ENCODE measurements at regions not wholly inside any gene's neighbourhood (a gene's known extent, or its start where the extent isn't known, plus 50 kb on each side); places are given as distances from the start of the nearest gene placed in this dataset.

GRCh38 chr2:217535957-217536708 lies 466.7 kb downstream of the TNS1 start:
- Mint-ChIP-seq H3K4me3 (no peak overlapping the region), H3K4me1 (no peaks in the 10 kb centered on the region), H3K27ac (no peak overlapping the region), H3K36me3 (peaks cover 1% of the 10 kb centered on the region), H3K9me3 (peaks cover 6% of the 10 kb centered on the region), H3K27me3 (peaks cover 1% of the 10 kb centered on the region)

DNA sequence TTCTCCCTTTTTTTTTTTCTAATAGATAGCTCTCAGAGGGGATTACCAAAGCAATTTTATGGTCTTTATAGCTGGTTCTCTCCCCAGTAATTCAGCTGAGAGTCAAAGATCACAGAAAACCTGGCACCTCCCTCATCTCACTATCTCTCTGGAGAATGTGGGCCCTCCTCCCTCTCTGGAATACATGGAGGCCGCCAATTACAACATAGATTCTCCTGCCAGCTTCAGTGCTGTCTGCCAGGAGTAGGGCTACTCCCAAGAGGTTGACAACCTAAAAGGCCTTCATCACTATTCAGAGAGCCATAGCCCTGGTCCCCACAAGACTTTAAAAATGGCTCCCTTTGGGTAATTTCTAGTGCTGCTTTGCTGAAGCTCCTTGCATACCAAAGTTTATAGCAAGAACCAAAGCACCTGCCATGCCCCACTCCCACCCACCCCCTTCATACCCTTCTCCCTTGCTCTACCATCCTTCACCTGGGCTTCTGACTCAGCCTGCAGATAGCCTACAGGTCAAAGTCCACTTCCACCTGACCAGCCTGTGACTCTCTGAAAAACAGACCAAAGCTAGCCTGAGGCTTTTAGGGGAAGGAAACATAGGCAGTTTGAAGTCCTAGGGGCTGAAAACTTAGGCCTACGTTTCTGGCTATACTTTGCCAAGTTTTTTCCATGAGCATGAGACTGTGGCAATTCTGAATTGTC lies 472.3 kb downstream of the TNS1 start:
- Mint-ChIP-seq H3K36me3 (no peaks in the 10 kb centered on the region), H3K4me1 (no peaks in the 10 kb centered on the region), H3K27me3 (no peaks in the 10 kb centered on the region), H3K9me3 (peaks cover 6% of the 10 kb centered on the region), H3K27ac (no peak overlapping the region), H3K4me3 (no peak overlapping the region)

- no peak overlapping the region for H3K27ac Mint-ChIP-seq
- H3K4me1 Mint-ChIP-seq = no peaks in the 10 kb centered on the region
- no peaks in the 10 kb centered on the region for H3K36me3 Mint-ChIP-seq
- peaks cover 6% of the 10 kb centered on the region for H3K9me3 Mint-ChIP-seq
- no peak overlapping the region for H3K4me3 Mint-ChIP-seq
- no peaks in the 10 kb centered on the region for H3K27me3 Mint-ChIP-seq
These were observed 473.5 kb downstream of the TNS1 start for GRCh38 chr2:217529271-217529670.

GRCh38 chr2:217527590-217528202 lies 475.1 kb downstream of the TNS1 start:
- Mint-ChIP-seq H3K27ac (no peak overlapping the region), H3K36me3 (no peaks in the 10 kb centered on the region), H3K4me1 (no peaks in the 10 kb centered on the region), H3K4me3 (no peak overlapping the region), H3K9me3 (no peaks in the 10 kb centered on the region), H3K27me3 (no peaks in the 10 kb centered on the region)

DNA sequence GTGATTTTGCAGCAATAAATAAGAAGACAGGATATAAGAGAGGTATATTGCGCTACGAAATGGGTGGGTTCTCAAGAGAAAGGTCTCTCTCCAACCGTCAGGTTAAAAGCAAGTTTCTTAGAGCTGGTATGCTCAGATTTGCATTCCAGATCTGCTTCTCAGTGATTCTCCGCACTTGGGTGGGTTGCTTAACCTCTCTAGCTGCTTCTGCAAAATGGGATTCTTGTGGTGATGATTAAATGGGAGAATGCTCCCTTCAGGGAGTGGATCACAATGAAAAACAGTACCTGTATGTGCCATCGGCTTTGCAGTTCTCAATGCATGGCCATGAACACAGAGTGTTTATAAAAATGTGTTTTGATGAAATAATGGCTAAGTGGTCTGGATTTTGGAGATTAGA lies 477.7 kb downstream of the TNS1 start:
- Mint-ChIP-seq H3K9me3 (no peaks in the 10 kb centered on the region), H3K4me1 (no peaks in the 10 kb centered on the region), H3K4me3 (no peak overlapping the region), H3K36me3 (no peaks in the 10 kb centered on the region), H3K27ac (no peak overlapping the region), H3K27me3 (no peaks in the 10 kb centered on the region)

DNA sequence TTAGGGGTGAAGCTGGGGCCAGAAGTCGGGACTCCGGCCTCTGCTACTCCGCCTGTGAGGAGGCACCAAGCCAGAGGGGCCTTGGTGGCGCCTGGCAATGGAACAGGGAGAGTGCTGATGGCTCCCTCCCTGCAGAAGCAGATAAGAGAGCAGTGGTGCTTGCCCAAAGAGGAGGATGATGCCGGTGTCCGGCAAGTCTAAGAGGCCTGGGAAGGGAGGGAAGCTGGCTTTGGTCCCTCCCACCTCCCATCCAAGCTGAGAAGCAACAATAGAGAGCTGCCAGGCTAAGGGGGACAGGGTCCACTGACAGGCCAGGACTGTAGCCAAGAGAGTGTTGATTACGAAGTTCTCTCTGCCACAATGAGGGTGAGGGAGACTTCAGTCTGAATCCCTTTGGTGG lies 479.5 kb downstream of the TNS1 start:
- H3K27me3 Mint-ChIP-seq = no peaks in the 10 kb centered on the region
- no peaks in the 10 kb centered on the region for H3K4me1 Mint-ChIP-seq
- no peaks in the 10 kb centered on the region for H3K36me3 Mint-ChIP-seq
- H3K4me3 Mint-ChIP-seq = no peak overlapping the region
- no peak overlapping the region for H3K27ac Mint-ChIP-seq
- no peaks in the 10 kb centered on the region for H3K9me3 Mint-ChIP-seq

- H3K9me3 Mint-ChIP-seq = no peaks in the 10 kb centered on the region
- H3K27me3 Mint-ChIP-seq = no peaks in the 10 kb centered on the region
- no peak overlapping the region for H3K4me3 Mint-ChIP-seq
- no peak overlapping the region for H3K27ac Mint-ChIP-seq
- no peaks in the 10 kb centered on the region for H3K4me1 Mint-ChIP-seq
- H3K36me3 Mint-ChIP-seq = no peaks in the 10 kb centered on the region
These were observed 481.0 kb downstream of the TNS1 start for GRCh38 chr2:217521820-217522219.

DNA sequence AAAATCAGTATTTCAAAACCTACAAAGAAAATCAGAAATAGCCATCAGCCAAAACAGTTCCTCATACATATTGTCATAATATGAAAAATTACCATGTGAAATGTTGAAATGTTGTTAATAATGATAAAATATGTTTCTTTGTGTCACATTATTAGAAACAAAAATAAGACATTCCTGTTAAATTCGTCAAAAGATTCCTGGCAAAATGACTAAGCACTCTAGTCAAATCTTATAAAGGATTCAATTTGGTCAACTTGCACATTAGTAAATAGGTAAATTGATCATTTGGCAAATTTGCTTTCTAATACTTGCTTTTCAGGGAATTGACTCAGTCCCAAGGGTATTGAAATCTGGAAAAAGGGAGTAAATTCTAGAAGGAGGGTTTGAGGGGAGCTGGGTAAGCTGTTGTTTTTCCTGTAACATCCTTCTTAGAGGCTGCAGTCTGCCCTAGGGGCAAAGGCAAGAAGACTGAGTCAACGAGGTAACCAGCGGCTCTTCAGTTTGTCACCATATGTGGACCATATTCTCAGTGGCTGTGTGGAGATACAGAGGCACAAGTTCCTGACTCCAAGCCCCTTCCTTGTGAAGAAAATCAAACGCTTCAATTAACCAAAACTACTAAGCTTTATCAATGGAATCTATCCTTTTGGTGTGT lies 482.3 kb downstream of the TNS1 start:
- Mint-ChIP-seq H3K36me3 (no peaks in the 10 kb centered on the region), H3K9me3 (no peaks in the 10 kb centered on the region), H3K27me3 (no peaks in the 10 kb centered on the region), H3K4me3 (no peak overlapping the region), H3K27ac (no peak overlapping the region), H3K4me1 (no peaks in the 10 kb centered on the region)

DNA sequence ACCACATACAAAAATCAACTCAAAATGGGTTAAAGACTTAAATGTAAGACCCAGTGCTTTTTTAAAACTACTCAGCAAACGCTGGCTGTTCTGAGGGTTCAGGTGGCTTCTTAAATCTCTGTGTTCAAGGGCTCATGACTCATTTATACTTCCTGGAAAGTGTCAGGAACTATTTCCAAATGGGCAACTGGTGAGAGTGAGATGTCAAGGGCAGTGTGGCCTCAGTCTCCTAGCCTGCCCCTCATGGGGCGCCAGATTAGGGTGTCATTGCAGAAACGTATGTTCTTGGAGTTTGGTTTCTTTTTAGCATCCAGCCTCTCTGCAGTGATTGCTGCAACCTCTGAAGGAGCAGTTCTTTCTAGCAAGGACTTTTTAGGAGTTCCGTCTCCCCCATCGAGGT lies 485.4 kb downstream of the TNS1 start:
- no peak overlapping the region for H3K4me3 Mint-ChIP-seq
- H3K27me3 Mint-ChIP-seq = no peaks in the 10 kb centered on the region
- no peaks in the 10 kb centered on the region for H3K36me3 Mint-ChIP-seq
- no peak overlapping the region for H3K27ac Mint-ChIP-seq
- H3K4me1 Mint-ChIP-seq = no peaks in the 10 kb centered on the region
- no peaks in the 10 kb centered on the region for H3K9me3 Mint-ChIP-seq

GRCh38 chr2:217515615-217516309 lies 487.0 kb downstream of the TNS1 start:
- Mint-ChIP-seq H3K27me3 (no peaks in the 10 kb centered on the region), H3K4me3 (no peak overlapping the region), H3K36me3 (no peaks in the 10 kb centered on the region), H3K4me1 (no peaks in the 10 kb centered on the region), H3K9me3 (no peaks in the 10 kb centered on the region), H3K27ac (no peak overlapping the region)

DNA sequence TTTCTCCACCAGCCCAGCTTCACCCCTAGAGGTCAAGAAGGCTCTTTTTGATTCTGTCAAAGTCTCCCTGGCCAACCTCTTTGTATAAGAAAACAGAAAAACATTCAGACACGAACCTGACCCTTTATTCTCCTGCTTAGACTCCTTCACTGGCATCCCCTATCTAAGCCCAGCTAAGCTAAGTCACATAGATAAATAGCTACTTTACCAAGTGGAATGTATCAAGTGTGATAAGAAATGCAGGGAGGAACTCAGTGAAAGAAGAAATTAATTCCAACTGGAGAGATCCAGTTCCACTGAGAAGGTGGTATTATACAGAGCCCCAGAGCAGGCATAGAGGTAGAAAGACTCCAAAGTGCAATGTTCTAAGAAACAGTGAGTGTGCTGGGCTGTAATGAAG lies 489.5 kb downstream of the TNS1 start:
- no peaks in the 10 kb centered on the region for H3K36me3 Mint-ChIP-seq
- peaks cover 3% of the 10 kb centered on the region for H3K27me3 Mint-ChIP-seq
- H3K4me1 Mint-ChIP-seq = peaks cover 3% of the 10 kb centered on the region
- H3K9me3 Mint-ChIP-seq = no peaks in the 10 kb centered on the region
- no peak overlapping the region for H3K4me3 Mint-ChIP-seq
- no peak overlapping the region for H3K27ac Mint-ChIP-seq

DNA sequence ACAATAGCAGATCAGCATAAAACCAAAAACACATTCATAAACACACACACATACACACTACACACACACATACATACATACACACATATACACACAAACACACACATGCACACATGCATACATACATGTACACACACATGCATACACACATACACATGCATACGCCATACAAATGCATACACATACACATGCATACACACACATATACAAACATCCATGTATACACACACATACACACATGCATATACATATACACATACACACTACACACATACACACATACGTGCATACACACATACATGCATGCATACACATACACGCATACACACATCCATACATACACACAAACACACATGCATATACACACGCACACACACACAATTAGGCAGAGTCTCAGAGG lies 490.1 kb downstream of the TNS1 start:
- Mint-ChIP-seq H3K4me3 (no peak overlapping the region), H3K4me1 (peaks cover 3% of the 10 kb centered on the region), H3K27me3 (peaks cover 5% of the 10 kb centered on the region), H3K9me3 (no peaks in the 10 kb centered on the region), H3K36me3 (no peaks in the 10 kb centered on the region), H3K27ac (no peak overlapping the region)

DNA sequence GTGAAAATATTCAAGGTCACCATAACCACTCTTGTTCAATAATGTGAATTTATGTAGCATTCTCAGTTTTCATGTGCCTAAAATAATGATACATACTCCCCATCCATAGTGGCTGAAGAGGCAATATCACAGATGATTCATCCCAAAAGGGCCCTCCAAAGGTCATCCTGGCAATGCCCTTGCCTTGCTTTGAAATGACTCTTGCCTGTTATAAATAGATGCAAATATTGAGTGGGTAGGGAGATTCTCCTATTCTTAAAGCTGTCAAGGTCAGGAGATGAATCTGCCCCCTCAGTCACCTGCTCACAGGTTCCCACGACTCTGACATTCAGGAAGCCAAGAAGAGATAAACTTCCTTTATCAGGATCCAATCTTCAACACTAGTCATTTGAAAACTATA lies 490.5 kb downstream of the TNS1 start:
- Mint-ChIP-seq H3K27ac (no peak overlapping the region), H3K27me3 (peaks cover 5% of the 10 kb centered on the region), H3K36me3 (no peaks in the 10 kb centered on the region), H3K9me3 (no peaks in the 10 kb centered on the region), H3K4me1 (peaks cover 3% of the 10 kb centered on the region), H3K4me3 (no peak overlapping the region)

- Mint-ChIP-seq H3K27ac (no peak overlapping the region), H3K36me3 (no peaks in the 10 kb centered on the region), H3K9me3 (no peaks in the 10 kb centered on the region), H3K27me3 (peaks cover 5% of the 10 kb centered on the region), H3K4me1 (peaks cover 3% of the 10 kb centered on the region), H3K4me3 (no peak overlapping the region)
These were observed 490.9 kb downstream of the TNS1 start for GRCh38 chr2:217511850-217512249.

GRCh38 chr2:217510771-217511291 lies 492.0 kb downstream of the TNS1 start:
- Mint-ChIP-seq H3K4me3 (no peak overlapping the region), H3K36me3 (no peaks in the 10 kb centered on the region), H3K27ac (peak overlapping the region; percentile 15), H3K27me3 (peaks cover 5% of the 10 kb centered on the region), H3K9me3 (no peaks in the 10 kb centered on the region), H3K4me1 (peaks cover 3% of the 10 kb centered on the region)

All from activated naive CD4-positive, alpha-beta T cell treated with anti-CD3 and anti-CD28 coated beads, Interleukin-2, amount 50 U/mL, for 24 hours (primary cell).